ENCODE measurements at regions not wholly inside any gene's neighbourhood (a gene's known extent, or its start where the extent isn't known, plus 50 kb on each side); places are given as distances from the start of the nearest gene placed in this dataset.
"Not testable (repeated sequence)": the region's sequence is repeated elsewhere in the genome, so short reads cannot be mapped to it uniquely, and the experiment has no call there.

DNA sequence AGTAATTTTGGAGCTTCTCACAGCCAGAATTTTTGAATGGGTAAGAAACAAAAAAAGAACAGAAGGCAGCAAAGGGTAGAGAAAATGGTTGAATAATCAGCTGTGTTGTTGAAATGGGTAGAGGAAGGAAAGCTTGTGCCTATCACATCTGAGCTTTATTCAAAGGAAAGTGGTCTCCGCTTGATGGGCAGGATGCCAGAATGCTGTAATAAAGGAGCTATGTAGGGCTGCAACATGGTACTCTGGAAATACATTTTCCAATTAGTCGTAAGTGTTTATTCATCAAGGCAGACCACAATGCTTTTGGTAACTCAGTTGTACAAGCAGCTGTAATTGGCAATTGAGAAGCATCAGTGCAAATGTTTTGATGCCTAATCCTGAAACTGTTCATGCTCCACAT is 196.9 kb downstream of the ICOS start:
- no peak for DNase-seq (ENCODE audit: low spot score)
- intact Hi-C loops (cut with DNase I): no loop called here

DNA sequence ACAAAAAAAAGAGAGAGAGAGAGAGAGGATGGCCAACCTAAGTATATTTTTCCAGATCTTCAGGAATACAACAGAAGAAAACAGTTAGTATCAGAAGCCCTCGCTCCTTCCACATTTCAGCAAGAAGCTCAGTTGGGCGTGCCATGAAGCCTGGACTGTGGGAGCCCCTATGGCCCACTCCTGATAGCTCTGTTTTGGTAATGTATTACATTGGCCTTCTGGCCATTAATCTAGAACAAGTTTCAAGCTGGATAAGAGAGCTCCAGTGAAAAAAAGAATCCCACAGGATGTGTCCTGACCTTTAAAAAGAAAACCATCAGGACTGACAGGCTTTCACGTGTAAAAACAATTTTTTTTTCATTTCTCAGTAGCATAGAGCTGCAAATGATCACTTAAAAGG is 197.9 kb downstream of the ICOS start:
- intact Hi-C loops (cut with DNase I): no loop called here
- DNase-seq (ENCODE audit: low spot score): no peak

DNA sequence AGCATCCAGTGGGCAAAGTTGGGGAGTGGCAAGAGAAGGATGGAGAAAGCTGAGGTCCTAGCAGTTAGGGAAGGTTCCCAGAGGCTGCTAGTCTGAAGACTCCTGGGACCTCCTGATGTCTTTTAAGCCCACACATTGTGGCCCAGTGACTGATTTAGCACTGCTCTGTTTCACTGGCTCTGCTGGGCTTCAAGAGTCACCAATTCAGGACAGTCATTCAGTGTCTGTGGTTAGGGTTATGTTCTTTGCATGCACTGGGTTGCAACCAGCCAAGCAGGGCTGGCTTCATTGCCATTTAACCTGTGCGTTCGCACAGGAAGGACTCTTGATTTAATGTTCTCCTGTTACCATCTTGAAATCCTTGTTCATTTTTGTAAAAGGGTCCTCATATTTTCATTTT is 199.2 kb downstream of the ICOS start:
- intact Hi-C loops (cut with DNase I): no loop called here
- no peak for DNase-seq (ENCODE audit: low spot score)

DNA sequence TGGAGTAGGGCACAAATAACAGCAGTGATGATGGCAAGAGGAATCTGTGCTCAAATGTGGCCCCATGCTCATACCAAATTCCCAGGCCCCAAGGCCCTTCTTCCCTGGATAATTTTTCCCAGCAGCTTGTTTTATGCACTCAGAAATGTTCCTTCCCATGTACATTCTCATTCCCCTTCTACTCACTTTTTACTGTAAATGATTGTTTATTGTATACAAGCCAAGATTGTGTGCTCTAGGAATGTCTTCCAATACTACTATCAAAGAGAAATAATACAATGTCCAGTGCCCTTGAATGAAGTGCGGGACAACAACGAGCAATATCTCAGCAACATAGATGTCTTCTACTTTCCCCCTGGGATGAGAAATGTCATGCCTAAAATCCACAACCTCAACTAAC is 201.6 kb downstream of the ICOS start:
- DNase-seq (ENCODE audit: low spot score): no peak
- intact Hi-C loops (cut with DNase I): no loop called here

DNA sequence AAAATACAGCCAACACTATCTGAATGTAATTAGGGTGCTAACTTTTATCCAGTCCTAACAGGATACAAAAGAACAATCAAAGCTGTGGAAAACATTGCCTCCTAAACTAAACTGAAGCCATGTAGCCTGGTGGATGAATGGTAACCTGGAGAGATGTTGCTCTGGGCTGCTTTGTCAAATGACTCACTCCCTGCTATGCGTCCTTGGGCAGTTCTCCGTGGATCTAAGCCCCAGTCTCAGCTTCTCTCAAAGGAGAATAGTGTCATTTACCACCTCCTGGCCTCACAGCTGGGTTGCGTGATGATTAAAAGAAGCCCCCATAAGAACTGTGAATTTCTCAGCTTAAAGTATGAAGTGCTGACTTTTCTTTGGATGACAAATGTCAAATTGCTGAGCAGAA is 203.7 kb downstream of the ICOS start:
- intact Hi-C loops (cut with DNase I): loop anchor here (10.0 kb wide), 1 partner anchor 1785 kb away; no protein-coding TSS in a partner anchor
- DNase-seq (ENCODE audit: low spot score): no peak

DNA sequence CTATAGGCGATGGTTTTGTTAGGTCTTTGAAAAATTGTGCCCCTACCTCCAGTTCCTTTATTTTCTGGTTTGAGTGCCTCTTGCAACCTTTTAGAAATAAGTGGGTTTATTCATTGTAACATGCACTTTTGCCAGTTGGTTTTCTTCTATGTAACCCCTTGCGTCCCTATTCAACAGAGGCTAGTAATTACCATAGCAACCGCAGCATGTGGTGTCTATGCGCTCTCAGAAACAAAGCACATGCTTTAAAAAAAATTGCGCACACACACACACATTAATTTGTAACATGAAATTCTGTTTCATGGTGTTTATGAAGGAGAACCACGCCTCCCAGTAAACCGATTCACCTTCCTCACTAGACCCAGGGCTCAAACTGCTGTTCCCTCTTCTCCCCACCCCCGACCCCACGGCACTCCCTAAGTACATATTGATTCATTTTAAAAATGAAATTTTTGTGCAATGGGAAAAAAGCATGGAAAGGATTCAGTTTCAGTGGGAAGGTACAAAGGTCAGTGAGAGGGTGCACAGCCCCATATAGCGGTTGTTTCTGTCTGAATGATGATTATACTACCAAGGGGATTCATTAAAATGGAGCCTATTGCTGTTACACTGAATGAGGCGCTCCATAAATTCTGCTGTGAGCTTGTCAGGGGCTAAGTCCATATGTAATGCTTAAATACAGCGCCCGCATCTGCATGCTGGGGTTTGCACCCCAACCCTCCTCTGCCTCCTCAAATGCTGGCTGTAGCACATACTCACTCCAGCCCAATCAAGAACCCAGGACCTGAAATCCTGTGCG is 206.9 kb downstream of the ICOS start:
- intact Hi-C loops (cut with DNase I): loop anchor here (10.0 kb wide), 1 partner anchor 1781 kb away; no protein-coding TSS in a partner anchor
- no peak for DNase-seq (ENCODE audit: low spot score)

DNA sequence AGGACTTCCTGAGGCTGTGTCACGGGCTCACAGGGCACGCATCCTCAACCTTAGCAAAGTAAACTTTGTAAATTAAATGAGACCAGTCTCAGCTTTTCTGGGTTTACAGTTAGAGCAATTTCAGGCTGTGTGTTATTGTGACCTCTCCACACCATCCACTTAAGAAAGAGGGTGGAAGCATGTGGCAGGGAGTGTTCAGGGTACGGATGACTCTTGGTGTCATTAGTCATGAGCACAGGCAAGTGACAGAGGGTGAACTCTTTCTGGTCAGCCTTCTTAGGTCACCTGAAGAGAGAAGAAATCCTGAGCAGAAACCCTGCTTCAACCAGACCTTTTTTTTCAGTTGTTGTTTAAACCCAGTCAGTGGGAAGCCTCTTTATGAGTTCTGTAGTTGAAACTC is 207.9 kb downstream of the ICOS start:
- no peak for DNase-seq (ENCODE audit: low spot score)
- intact Hi-C loops (cut with DNase I): loop anchor here (10.0 kb wide), 1 partner anchor 1780 kb away; no protein-coding TSS in a partner anchor

DNA sequence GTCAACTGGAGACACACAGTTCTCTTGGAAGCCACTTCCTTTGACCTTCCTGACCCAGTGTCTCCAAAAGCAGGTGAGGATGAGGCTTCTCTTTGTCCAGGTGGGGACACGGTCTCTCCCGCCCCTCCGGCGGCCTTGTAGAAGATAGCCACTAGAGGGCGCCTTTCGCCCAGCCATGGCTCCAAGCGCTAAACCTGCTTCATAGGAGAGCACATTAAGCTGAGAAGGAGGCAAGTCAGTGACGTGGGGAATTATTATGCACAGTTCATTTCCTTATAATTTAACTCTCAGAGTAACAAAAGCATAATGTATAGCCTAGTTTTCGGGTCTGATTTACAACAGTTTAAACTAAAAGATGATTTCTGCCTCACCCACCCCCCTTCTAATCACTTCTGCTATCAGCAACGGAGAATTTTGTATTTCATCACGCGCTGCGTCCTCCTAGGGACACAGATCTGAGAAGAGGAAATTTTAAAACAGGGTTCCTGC is 208.7 kb downstream of the ICOS start:
- peak; percentile 83 for DNase-seq (ENCODE audit: low spot score)
- intact Hi-C loops (cut with DNase I): loop anchor here (10.0 kb wide), 1 partner anchor 1779 kb away; no protein-coding TSS in a partner anchor

DNA sequence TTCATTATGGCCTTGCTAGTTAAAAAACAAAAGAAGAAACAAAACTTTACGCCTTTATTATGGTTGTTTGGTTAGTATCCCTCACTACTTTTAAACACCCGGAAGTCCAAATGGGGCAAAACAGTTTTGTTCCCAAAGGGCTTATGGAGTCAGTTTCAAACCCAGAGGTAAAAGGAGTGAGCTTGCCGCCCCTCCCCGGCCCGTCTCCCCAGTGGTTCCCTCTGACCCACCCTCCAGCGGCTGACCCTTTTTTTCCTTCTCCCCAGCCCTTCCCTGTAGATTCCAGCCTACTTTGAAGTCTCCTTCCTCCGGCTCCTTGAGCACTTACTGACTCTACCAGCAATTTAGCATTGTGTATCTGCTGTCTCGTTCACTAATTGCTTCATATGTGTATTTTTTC is 209.2 kb downstream of the ICOS start:
- intact Hi-C loops (cut with DNase I): loop anchor here (10.0 kb wide), 1 partner anchor 1779 kb away; no protein-coding TSS in a partner anchor
- no peak for DNase-seq (ENCODE audit: low spot score)

DNA sequence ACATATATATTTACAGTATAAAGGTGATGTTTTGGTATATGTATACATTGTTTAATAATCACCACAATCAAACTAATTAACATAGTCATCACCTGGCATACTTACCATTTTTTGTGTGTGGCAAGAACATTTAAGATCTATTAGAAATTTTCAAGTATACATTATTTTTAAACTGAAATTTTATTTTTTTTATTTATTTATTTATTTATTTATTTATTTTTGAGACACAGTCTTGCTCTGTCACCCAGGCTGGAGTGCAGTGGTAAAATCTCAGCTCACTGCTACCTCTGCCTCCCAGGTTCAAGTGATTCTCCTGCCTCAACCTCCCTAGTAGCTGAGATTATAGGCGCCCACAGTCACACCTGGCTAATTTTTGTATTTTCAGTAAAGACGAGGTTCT is 210.5 kb downstream of the ICOS start:
- not testable (repeated sequence) for DNase-seq (ENCODE audit: low spot score)
- intact Hi-C loops (cut with DNase I): loop anchor here (10.0 kb wide), 1 partner anchor 1778 kb away; no protein-coding TSS in a partner anchor

DNA sequence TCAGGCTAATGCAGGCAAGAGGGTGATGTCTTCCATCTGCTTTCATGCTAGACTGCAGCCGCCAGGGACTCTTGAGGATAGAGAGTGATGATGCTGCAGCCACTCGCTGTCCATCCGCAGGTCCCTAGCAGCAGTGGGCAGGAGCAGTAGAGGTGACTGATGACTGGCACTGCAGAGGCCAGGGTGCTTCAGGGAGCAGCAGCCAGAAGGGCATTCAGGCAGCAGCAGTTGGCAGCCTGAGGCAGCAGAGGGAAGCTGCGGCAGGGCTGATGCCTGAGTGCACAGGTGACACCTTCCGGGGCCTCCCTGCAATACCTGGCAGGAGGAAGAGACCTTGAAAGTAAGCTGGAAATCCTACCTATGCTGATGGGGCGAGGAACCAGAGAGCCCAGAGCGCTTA is 214.2 kb downstream of the ICOS start:
- intact Hi-C loops (cut with DNase I): no loop called here
- no peak for DNase-seq (ENCODE audit: low spot score)

DNA sequence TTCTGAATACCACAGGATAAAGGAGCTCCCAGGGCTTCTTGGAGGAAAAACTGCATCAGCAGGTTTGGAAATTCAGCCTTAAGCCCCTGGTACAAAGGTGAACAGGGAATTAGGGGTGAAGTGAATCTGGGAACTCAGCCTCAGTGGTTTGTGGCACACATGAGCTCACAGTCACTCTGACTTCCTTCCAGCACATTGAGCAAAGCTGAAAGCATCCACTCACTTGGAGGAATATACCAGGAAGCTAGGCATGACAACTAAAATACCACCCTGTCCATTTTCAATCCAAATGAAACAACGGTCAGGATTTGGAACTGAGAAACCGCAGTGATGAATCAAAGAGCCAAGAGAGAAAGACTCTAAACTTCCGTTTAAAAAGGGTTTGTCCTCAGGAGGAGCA is 216.1 kb downstream of the ICOS start:
- intact Hi-C loops (cut with DNase I): no loop called here
- DNase-seq (ENCODE audit: low spot score): no peak

DNA sequence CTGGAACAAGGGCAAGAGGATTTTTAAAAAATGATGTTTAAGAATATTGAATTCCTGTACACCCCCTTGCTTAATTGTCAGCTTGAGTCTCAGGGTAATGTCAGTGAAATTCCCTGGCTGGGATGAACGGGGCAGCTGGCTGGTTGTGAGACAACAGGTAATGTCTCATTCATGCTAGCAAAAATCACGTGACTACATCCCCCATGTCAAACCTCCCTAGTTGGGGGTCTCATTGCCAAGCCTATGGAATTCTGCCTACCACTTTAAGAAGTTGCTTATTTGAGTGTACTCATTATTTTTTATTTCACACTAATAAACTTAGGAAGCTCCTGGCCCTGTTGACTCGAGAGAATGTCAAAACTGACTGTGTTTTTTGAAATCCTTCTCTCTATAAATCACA is 218.3 kb downstream of the ICOS start:
- intact Hi-C loops (cut with DNase I): no loop called here
- no peak for DNase-seq (ENCODE audit: low spot score)

DNA sequence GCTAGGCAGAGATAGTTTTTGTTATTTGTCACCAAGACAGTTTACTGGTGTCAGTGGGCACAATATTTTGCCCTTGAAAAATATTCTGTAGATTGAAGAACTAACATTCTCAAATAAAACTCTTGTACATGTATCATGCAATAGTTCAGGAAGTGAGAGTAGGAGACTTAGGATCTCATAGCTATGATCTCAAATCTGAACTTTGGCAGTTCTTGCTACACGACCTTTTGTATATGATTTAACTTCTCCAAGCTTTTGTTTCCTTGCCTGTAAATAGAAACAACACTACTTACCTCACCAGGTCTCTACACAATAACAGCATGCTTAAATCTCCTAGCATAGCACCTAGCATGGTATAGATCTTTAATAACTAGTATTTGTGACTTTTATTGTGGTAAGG is 219.9 kb downstream of the ICOS start:
- no peak for DNase-seq (ENCODE audit: low spot score)
- intact Hi-C loops (cut with DNase I): no loop called here

DNA sequence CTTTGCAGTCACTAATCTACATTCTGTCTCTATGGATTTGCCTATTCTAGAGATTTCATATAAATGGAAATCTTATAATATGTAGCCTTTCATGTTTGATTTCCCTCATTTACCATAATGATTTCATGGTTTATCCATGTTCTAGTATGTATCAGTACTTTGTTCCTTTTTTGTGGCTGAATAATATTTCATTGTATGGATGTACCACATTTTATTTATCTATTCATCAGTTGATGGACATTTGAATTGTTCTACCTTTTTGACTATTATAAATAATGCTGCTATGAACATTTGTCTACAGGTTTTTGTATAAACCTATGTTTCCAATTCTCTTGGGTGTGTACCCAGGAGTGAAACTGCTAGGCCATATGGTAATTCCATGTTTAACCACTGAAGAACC is 221.1 kb downstream of the ICOS start:
- intact Hi-C loops (cut with DNase I): no loop called here
- no peak for DNase-seq (ENCODE audit: low spot score)

DNA sequence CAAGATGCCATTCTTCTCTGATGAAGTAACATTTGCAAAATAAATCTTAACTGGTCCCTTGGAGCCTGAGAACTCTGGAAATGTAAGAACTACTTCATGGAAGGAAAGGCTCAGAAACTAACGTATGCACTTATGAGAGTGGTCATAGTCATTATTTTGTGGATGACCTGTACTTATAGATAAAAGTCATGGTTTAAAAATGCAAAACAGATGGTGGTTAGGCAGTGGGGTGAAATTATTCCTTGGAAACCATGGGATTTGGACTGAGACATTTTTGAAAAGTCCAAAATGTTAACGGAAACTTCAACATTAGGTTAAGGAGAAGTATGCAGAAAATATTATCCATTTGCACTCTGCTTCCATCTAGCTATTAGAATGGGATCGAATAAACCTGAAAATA is 223.0 kb downstream of the ICOS start:
- DNase-seq (ENCODE audit: low spot score): no peak
- intact Hi-C loops (cut with DNase I): no loop called here

DNA sequence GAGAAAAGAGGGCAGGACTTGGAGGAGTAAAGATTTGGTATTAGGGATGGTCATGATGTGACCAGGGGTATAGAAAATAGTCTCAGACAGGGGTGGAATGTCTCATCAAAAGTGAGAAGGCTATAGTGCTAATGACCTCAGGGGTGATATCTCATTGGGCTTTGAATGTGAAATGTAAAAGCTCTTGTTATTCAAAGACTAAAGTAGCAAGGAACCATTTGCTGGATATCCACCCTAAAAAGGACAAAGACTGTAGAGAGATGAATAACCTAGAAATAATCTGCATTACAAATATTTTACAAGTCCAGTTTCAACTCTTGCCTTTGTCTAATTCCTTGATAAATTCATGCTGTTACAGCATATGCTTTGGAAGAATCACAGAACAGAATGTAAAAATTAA is 224.4 kb downstream of the ICOS start:
- no peak for DNase-seq (ENCODE audit: low spot score)
- intact Hi-C loops (cut with DNase I): no loop called here

DNA sequence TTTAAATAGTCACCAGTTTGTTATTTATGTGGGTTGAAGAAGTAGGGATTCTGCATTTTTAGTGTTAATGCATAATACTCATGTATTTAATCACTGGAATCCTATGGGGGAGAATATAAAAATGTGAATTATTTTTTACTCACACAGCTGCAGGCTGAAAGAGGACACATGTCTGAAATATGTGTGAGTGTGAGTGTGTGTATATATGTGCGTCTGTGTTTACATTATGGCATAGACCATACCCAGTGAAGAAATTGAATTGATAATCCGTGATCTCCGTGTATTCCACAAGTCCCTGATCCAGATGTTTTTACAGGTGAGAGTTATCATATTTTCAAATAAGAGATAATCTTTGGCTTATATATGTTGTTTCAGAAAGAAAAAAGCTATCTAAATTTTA is 225.3 kb downstream of the ICOS start:
- intact Hi-C loops (cut with DNase I): no loop called here
- no peak for DNase-seq (ENCODE audit: low spot score)

DNA sequence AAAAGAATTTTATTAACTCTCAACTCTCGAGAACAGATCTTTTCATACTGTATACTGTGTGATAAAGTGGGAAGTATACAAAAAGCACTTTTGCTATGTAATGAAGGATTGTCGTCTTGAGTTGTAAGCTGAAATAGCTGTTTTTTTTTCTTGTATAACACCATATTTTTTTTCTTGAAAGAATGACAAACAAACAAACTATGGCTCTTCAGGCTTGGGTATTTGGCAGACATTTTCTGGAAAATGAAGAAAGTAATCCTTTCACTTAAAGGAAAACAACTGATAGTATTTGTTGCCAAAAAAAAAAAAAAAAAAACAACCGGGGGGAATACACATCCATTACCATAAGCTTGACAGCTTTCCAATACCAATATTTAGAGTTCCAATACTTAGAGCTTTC is 230.4 kb downstream of the ICOS start:
- intact Hi-C loops (cut with DNase I): no loop called here
- DNase-seq (ENCODE audit: low spot score): no peak

DNA sequence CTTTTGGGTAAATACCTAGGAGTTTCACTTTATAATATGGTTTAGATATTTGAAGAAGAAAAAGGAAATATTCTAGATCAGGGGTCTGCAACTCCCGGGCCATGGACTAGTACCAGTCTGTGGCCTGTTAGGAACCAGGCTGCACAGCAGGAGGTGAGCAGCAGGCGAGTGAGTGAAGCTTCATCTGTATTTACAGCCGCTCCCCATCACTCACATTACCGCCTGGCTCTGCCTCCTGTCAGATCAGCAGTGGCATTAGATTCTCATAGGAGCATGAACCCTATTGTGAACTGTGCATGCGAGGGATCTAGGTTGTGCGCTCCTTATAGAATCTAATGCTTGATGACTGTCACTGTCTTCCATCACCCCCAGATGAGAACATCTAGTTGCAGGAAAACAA is 231.1 kb downstream of the ICOS start:
- DNase-seq (ENCODE audit: low spot score); intact Hi-C loops (cut with DNase I): not testable (repeated sequence)

DNA sequence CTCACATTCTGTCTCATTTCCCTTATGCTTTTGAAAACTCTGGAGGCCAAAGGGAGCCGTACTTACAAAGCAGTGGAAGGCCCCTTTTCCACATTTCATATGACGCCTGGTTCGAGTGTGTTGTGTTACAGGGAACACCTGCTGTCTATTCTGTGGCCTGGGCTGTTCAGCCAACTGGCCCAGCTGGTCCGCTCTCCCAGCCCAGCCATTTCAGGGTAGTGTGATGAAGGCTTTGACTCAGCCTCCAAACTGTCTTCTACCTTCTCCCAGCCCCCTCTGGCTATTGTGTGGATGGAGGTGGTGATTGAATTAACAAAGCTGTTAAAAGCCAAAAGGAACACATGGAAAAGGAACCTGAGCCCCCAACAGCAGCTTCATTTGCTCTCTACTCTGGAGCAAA is 233.8 kb downstream of the ICOS start:
- DNase-seq (ENCODE audit: low spot score): no peak
- intact Hi-C loops (cut with DNase I): no loop called here
